HFF-Myc (cell line): ENCODE measurements at regions not wholly inside any gene's neighbourhood (a gene's known extent, or its start where the extent isn't known, plus 50 kb on each side); places are given as distances from the start of the nearest gene placed in this dataset.

Experiments used
- DNase-seq: peaks from one replicate; pipeline ENCODE4 v3.0.0-alpha.2; 2011; ENCODE audit warnings: low read depth; ENCODE audit errors: extremely low read depth
- H3K4me3 ChIP-seq: replicated peaks from 2 replicates; pipeline ENCODE4 v1.5.1; 2011; ENCODE audit warnings: low read depth, mild to moderate bottlenecking, control low read depth, low read length
- TF ChIP-seq, protein P1 (sequence below): IDR thresholded peaks from 2 replicates; pipeline ENCODE4 v1.5.1; 2012; ENCODE audit warnings: mild to moderate bottlenecking, low read depth, low read length, control low read depth; ENCODE audit errors: missing control alignments

DNA sequence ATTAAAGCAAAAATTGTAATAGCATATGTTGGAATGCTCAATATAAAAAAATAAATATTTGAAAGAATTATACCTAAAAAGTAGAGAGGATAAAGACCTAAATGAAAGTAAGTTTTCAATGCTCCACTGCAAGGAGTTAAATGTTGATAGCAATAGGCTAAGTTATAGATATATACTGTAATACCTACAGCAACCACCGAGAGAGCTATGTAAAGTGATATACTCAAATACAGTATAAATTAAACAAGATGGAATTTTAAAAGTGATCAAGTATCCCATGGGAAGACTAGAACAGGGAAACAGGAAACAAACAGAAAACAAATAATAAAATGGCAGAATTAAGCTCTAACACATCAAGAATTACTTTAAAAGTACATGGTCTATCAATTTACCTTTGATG, 73.9 kb downstream of the CASP3 start:
- DNase-seq: no peak
- TF ChIP-seq, protein P1, sequence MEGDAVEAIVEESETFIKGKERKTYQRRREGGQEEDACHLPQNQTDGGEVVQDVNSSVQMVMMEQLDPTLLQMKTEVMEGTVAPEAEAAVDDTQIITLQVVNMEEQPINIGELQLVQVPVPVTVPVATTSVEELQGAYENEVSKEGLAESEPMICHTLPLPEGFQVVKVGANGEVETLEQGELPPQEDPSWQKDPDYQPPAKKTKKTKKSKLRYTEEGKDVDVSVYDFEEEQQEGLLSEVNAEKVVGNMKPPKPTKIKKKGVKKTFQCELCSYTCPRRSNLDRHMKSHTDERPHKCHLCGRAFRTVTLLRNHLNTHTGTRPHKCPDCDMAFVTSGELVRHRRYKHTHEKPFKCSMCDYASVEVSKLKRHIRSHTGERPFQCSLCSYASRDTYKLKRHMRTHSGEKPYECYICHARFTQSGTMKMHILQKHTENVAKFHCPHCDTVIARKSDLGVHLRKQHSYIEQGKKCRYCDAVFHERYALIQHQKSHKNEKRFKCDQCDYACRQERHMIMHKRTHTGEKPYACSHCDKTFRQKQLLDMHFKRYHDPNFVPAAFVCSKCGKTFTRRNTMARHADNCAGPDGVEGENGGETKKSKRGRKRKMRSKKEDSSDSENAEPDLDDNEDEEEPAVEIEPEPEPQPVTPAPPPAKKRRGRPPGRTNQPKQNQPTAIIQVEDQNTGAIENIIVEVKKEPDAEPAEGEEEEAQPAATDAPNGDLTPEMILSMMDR: no peak
- H3K4me3 ChIP-seq: no peak overlapping the region

DNA sequence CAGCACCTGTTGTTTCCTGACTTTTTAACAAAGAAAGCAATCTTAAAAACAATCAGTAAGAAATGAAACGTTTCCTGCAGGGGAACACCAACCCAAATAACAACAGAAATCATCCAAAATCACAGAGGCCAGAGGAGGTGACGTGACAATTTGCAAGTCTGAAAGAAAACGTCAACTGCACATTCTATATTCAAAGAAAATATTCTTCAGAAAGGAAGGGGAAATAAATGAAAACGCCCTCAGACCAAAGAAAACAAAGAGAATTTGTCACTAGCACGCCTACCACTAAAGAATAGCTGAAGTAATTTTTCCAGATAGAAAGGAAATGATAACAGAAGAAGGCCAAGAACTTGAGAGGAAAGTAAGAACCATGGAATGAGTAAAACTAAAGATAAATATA, 74.4 kb downstream of the CASP3 start:
- TF ChIP-seq, protein P1: no peak
- DNase-seq: no peak
- H3K4me3 ChIP-seq: no peak overlapping the region

GRCh38 chr4:184573701-184574100, 75.5 kb downstream of the CASP3 start:
- no peak for DNase-seq
- H3K4me3 ChIP-seq: no peak overlapping the region
- TF ChIP-seq, protein P1: no peak

GRCh38 chr4:184568770-184569169, 80.5 kb downstream of the CASP3 start:
- TF ChIP-seq, protein P1: no peak
- no peak for DNase-seq
- H3K4me3 ChIP-seq: no peak overlapping the region

DNA sequence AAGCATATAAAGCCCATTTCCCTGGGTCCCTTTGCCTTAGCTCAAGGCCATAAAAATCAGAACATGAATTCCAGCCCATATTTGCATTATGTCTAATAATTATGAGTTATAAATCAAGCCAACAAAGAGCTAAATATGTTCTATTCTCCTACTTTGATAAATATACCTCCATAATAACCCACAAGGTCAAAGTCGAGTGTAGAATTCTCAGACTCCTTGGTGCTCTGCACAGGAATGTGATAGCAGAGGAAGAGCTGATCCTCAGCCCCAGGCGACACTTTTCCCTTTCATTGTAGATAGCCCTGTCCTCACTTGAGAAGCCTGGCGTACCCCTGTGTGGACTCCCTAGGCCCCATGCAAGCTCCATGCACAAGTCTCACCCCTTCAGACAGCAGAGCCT, 85.6 kb downstream of the CASP3 start:
- H3K4me3 ChIP-seq: no peak overlapping the region

GRCh38 chr4:184558996-184559395, 84.6 kb upstream of the IRF2 start:
- TF ChIP-seq, protein P1: no peak
- no peak for DNase-seq
- no peak overlapping the region for H3K4me3 ChIP-seq

More for the DNA sequence above, 85.6 kb downstream of the CASP3 start:
- no peak for DNase-seq
- TF ChIP-seq, protein P1: no peak

DNA sequence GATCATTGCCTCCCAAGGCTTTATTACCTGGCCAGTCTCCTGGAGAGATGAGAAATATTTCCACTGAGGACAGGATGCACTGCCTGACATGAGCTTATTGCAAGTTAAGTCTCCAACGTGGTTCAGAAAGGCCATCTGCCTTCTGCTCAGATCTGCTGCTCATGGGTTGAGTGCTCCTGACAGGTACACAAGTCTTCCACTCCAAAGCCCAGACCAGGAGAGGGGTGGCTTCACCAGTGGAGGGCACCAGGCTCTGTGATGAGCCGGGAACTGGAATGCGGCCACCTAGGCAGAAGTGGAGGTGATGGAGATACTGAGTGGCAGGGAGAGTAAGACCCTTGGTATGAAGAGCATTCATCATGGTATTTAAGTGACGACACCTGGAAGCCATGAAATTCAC, 79.5 kb upstream of the IRF2 start:
- TF ChIP-seq, protein P1: no peak
- no peak for DNase-seq
- H3K4me3 ChIP-seq: no peak overlapping the region
